Parathyroid adenoma (tissue), 2 donors: ENCODE measurements at regions not wholly inside any gene's neighbourhood (a gene's known extent, or its start where the extent isn't known, plus 50 kb on each side); places are given as distances from the start of the nearest gene placed in this dataset.

Source experiments
- H2AFZ ChIP-seq: fragments of 300-600 bp; sonication (generic); one replicate; pipeline ENCODE4 v1.7.0; 2017; ENCODE audit warnings: antibody characterized with exemption, mild to moderate bottlenecking
- H3K27ac ChIP-seq: fragments of 300-600 bp; sonication (generic); one replicate; pipeline ENCODE4 v1.7.0; 2017
- H3K27me3 ChIP-seq: fragments of 300-600 bp; sonication (generic); one replicate; pipeline ENCODE4 v1.7.0; 2017; ENCODE audit warnings: low read length; ENCODE audit not compliant: control insufficient read depth, insufficient read depth
- H3K36me3 ChIP-seq: fragments of 300-600 bp; sonication (generic); one replicate; pipeline ENCODE4 v1.7.0; 2017; ENCODE audit warnings: low read length; ENCODE audit not compliant: control insufficient read depth, insufficient read depth
- H3K4me1 ChIP-seq: fragments of 300-600 bp; sonication (generic); one replicate; pipeline ENCODE4 v1.7.0; 2017; ENCODE audit warnings: control low read depth
- H3K4me2 ChIP-seq: fragments of 300-600 bp; sonication (generic); one replicate; pipeline ENCODE4 v1.7.0; 2017; ENCODE audit warnings: low read length
- H3K4me3 ChIP-seq: fragments of 300-600 bp; sonication (generic); one replicate; pipeline ENCODE4 v1.7.0; 2017; ENCODE audit warnings: low read depth, low read length
- H3K79me2 ChIP-seq: fragments of 300-600 bp; sonication (generic); one replicate; pipeline ENCODE4 v1.7.0; 2017; ENCODE audit warnings: control low read depth
- H3K9ac ChIP-seq: fragments of 300-600 bp; sonication (generic); one replicate; pipeline ENCODE4 v1.7.0; 2017; ENCODE audit warnings: mild to moderate bottlenecking
- H3K9me3 ChIP-seq: fragments of 300-600 bp; sonication (generic); one replicate; pipeline ENCODE4 v1.7.0; 2017; ENCODE audit warnings: low read length; ENCODE audit not compliant: control insufficient read depth
- CTCF ChIP-seq: fragments of 300-600 bp; sonication (generic); IDR thresholded peaks from one replicate; pipeline ENCODE4 v1.7.0; 2017; ENCODE audit warnings: antibody characterized with exemption, mild to moderate bottlenecking
- donor health status: primary hyperparathyroidism.

GRCh38 chr5:97922776-97923175 is 739.7 kb upstream of the RIOK2 start:
- Histone ChIP-seq H3K27ac (no peak overlapping the region), H3K9ac (no peak overlapping the region), H2AFZ (no peak overlapping the region), H3K4me3 (no peak overlapping the region), H3K4me1 (no peaks in the 10 kb centered on the region), H3K27me3 (no peaks in the 10 kb centered on the region), H3K79me2 (no peaks in the 10 kb centered on the region), H3K9me3 (no peaks in the 10 kb centered on the region), H3K36me3 (no peaks in the 10 kb centered on the region), H3K4me2 (no peak overlapping the region)
- no peak for TF ChIP-seq CTCF

- Histone ChIP-seq H3K27me3 (no peaks in the 10 kb centered on the region), H3K4me3 (no peak overlapping the region), H3K36me3 (no peaks in the 10 kb centered on the region), H3K9ac (no peak overlapping the region), H2AFZ (no peak overlapping the region), H3K9me3 (no peaks in the 10 kb centered on the region), H3K4me2 (no peak overlapping the region), H3K27ac (no peak overlapping the region), H3K4me1 (no peaks in the 10 kb centered on the region), H3K79me2 (no peaks in the 10 kb centered on the region)
- TF ChIP-seq CTCF: no peak
Measured at GRCh38 chr5:97923496-97923895, 740.4 kb upstream of the RIOK2 start.

GRCh38 chr5:97923997-97924396 is 741.0 kb upstream of the RIOK2 start:
- Histone ChIP-seq H3K9ac (no peak overlapping the region), H3K79me2 (no peaks in the 10 kb centered on the region), H3K27ac (no peak overlapping the region), H3K4me3 (no peak overlapping the region), H3K9me3 (no peaks in the 10 kb centered on the region), H3K27me3 (no peaks in the 10 kb centered on the region), H2AFZ (no peak overlapping the region), H3K4me1 (no peaks in the 10 kb centered on the region), H3K4me2 (no peak overlapping the region), H3K36me3 (no peaks in the 10 kb centered on the region)
- no peak for TF ChIP-seq CTCF

- Histone ChIP-seq H3K36me3 (no peaks in the 10 kb centered on the region), H3K4me1 (no peaks in the 10 kb centered on the region), H2AFZ (no peak overlapping the region), H3K9ac (no peak overlapping the region), H3K79me2 (no peaks in the 10 kb centered on the region), H3K27ac (no peak overlapping the region), H3K9me3 (no peaks in the 10 kb centered on the region), H3K27me3 (no peaks in the 10 kb centered on the region), H3K4me2 (no peak overlapping the region), H3K4me3 (no peak overlapping the region)
- TF ChIP-seq CTCF: no peak
Measured at GRCh38 chr5:97929383-97929782, 746.3 kb upstream of the RIOK2 start.

GRCh38 chr5:97931829-97932228 is 748.8 kb upstream of the RIOK2 start:
- Histone ChIP-seq H3K36me3 (no peaks in the 10 kb centered on the region), H3K9me3 (no peaks in the 10 kb centered on the region), H3K27ac (no peak overlapping the region), H3K4me1 (peaks cover 4% of the 10 kb centered on the region), H2AFZ (no peak overlapping the region), H3K9ac (no peak overlapping the region), H3K4me2 (no peak overlapping the region), H3K4me3 (no peak overlapping the region), H3K79me2 (no peaks in the 10 kb centered on the region), H3K27me3 (no peaks in the 10 kb centered on the region)
- no peak for TF ChIP-seq CTCF
